Fibroblast of pulmonary artery (primary cell): ENCODE measurements at regions not wholly inside any gene's neighbourhood (a gene's known extent, or its start where the extent isn't known, plus 50 kb on each side); places are given as distances from the start of the nearest gene placed in this dataset.

Experiments used
- DNase-seq: peaks from one replicate; pipeline ENCODE4 v3.0.0-alpha.2; 2010; ENCODE audit warnings: low read depth
- H3K4me3 ChIP-seq: replicated peaks from 2 replicates; pipeline ENCODE4 v1.5.1; 2011; ENCODE audit warnings: low read depth, mild to moderate bottlenecking, control low read depth, low read length, moderate library complexity
- CTCF ChIP-seq: IDR thresholded peaks from 2 replicates; pipeline ENCODE4 v1.5.1; 2011; ENCODE audit warnings: mild to moderate bottlenecking, control low read depth, low read length, inconsistent platforms; ENCODE audit errors: missing control alignments

- DNase-seq = no peak
- H3K4me3 ChIP-seq = no peak overlapping the region
- no peak for TF ChIP-seq CTCF
Measured at GRCh38 chr5:68714810-68715209, 379.0 kb upstream of the SLC30A5 start.

- H3K4me3 ChIP-seq = no peak overlapping the region
- no peak for DNase-seq
- no peak for TF ChIP-seq CTCF
Measured at GRCh38 chr5:68720884-68721610, 372.8 kb upstream of the SLC30A5 start.

- TF ChIP-seq CTCF = no peak
- H3K4me3 ChIP-seq = no peak overlapping the region
- DNase-seq = no peak
Measured at GRCh38 chr5:68722357-68722756, 371.5 kb upstream of the SLC30A5 start.

GRCh38 chr5:68725905-68726683 lies 367.7 kb upstream of the SLC30A5 start:
- no peak overlapping the region for H3K4me3 ChIP-seq
- no peak for DNase-seq
- TF ChIP-seq CTCF = no peak

- no peak overlapping the region for H3K4me3 ChIP-seq
- TF ChIP-seq CTCF = no peak
Measured at GRCh38 chr5:68727931-68728330, 365.9 kb upstream of the SLC30A5 start.

GRCh38 chr5:68729678-68730077 lies 364.1 kb upstream of the SLC30A5 start:
- TF ChIP-seq CTCF = no peak
- DNase-seq = no peak

More at GRCh38 chr5:68727931-68728330, 365.9 kb upstream of the SLC30A5 start:
- no peak for DNase-seq

More at GRCh38 chr5:68729678-68730077, 364.1 kb upstream of the SLC30A5 start:
- H3K4me3 ChIP-seq = no peak overlapping the region
